PC-3 (cell line): ENCODE measurements at regions not wholly inside any gene's neighbourhood (a gene's known extent, or its start where the extent isn't known, plus 50 kb on each side); places are given as distances from the start of the nearest gene placed in this dataset.

ENCODE experiments used
- EZH2 ChIP-seq: fragments of 300-600 bp; sonication (generic); IDR thresholded peaks from one replicate; pipeline ENCODE4 v1.6.1; 2017; ENCODE audit warnings: antibody characterized with exemption, mild to moderate bottlenecking, low read length; ENCODE audit not compliant: unreplicated experiment
- TF ChIP-seq, protein P1 (sequence below): fragments of 300-600 bp; sonication (generic); conservative IDR thresholded peaks from 2 replicates; pipeline ENCODE4 v1.5.1; 2017; ENCODE audit warnings: antibody characterized with exemption, low read depth, mild to moderate bottlenecking, low read length

DNA sequence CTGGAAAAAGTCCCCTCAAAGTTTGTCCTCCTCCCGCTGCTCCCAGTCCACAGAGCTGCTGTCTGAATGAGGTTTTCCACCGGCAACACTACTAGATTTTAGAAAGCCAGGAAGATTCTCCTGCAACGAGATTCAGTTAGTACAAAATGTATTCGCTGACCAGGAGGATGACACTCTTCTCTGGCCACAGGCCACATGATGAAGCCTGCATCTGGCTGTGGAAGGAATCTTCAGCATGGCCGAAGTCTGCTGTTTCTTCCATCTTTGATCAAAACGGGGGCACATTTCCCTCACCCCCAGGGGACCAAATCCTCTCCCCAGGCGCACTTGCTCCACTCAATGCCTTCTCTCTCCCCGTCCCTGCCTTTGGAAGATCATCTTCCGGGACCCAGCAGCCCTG lies 215.8 kb upstream of the NLRP1 start:
- TF ChIP-seq, protein P1, sequence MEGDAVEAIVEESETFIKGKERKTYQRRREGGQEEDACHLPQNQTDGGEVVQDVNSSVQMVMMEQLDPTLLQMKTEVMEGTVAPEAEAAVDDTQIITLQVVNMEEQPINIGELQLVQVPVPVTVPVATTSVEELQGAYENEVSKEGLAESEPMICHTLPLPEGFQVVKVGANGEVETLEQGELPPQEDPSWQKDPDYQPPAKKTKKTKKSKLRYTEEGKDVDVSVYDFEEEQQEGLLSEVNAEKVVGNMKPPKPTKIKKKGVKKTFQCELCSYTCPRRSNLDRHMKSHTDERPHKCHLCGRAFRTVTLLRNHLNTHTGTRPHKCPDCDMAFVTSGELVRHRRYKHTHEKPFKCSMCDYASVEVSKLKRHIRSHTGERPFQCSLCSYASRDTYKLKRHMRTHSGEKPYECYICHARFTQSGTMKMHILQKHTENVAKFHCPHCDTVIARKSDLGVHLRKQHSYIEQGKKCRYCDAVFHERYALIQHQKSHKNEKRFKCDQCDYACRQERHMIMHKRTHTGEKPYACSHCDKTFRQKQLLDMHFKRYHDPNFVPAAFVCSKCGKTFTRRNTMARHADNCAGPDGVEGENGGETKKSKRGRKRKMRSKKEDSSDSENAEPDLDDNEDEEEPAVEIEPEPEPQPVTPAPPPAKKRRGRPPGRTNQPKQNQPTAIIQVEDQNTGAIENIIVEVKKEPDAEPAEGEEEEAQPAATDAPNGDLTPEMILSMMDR, result no peak
- no peak for TF ChIP-seq EZH2
